ENCODE measurements at regions not wholly inside any gene's neighbourhood (a gene's known extent, or its start where the extent isn't known, plus 50 kb on each side); places are given as distances from the start of the nearest gene placed in this dataset.

DNA sequence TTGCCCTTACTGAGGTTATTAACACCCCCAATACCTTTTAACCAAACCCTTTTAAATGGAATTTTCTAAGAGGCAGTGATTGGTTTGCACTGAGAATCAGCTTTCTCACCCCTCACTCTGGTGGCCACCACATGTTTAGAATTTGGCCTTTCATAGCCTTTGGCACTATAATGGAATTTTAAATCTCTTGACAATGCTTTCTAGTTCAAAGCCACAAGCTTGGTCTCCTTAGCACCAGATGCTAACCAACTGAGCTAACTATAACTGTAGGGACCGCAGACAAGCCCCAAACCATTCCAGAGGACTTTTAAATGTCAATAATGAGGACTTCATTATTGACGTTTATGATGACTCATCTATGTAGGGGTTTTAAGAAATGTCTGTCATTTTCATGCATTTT is 238.7 kb upstream of the SNX7 start:
- DNase-seq (ENCODE audit: low read depth in 3 of 3) = no peak

DNA sequence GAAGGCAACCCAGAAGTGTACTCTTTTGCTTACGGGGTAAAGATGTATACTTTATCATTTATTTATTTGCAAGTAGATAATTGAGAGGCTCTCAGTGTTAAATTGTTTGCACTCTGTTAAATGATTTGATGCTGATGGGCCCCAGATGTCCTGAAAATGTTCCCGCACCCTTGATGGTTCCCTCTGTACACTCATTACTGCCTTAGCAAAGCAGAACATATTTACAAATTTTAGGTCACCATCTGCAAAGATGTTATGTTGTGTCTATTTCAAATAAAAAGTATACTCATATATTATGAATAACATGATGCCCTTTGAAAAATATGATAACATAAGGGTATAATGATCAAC is 240.5 kb upstream of the SNX7 start:
- DNase-seq (ENCODE audit: low read depth in 3 of 3) = no peak

DNA sequence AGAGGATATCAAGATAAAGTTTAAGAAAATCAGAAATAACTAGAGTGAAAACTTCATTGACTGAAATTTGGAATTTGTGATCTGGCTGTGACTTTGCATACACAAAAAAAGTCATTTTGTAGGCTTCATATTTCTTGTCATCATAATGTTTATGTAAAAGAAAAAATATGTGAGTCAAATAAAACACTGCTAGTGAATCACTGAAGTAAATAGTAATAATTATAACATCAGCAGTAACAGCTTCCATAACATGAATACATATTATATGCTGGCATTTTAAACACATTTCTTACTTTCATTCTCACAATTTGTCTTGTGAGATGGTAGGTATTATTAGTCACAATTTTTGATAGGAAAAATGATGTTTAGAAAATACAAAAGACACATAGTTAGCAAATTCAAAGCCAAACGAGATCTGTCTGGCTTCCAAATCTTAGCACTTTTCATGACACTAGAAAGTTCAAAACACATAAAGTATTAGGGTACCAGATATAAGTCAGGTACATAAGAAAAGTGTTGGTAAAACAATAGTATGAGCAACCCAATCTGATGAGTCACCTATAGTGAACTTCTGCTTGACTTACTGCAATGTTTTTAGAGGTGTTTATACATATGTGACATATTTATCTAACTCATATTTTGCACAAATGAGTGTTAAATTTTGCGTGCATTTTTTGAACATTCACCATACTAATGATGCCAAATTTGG is 241.0 kb upstream of the SNX7 start:
- no peak for DNase-seq (ENCODE audit: low read depth in 3 of 3)

DNA sequence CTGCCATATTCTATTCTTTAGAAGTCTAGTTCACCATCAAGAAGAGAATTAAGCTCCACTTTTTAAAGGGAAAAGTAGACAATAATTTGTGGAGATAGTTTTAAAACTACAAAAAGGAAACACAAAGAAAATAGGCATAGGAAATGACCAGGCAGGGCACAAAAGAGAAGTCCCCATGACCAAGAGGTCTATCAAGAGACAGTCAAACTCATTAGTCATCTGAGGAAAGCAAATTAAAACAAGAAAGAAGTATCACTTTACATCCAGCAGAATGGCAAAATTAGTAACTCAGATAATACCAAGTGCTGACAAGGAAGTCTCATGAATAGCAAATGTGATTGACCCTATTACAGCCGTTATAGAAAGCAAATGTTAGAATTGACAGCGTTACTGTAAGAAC is 243.7 kb upstream of the SNX7 start:
- no peak for DNase-seq (ENCODE audit: low read depth in 3 of 3)

DNA sequence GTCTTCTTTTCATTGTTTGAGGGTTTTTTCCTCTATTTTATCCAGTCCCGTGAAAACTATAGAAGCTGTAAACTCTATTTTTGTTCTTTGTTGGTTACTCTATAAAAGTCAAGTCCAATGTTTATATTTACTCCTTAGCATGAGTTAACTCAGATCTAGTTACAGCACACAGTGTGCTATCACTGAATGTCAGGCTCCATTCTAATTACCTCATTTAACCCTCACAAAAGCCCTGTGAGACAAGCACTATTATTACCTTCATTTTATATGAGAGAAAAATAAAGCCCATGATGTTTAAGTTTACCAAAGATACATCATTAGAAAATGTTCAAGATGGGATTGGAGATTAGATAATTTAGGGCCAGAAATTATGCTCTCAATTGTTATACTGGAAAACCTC is 251.4 kb upstream of the SNX7 start:
- no peak for DNase-seq (ENCODE audit: low read depth in 3 of 3)

DNA sequence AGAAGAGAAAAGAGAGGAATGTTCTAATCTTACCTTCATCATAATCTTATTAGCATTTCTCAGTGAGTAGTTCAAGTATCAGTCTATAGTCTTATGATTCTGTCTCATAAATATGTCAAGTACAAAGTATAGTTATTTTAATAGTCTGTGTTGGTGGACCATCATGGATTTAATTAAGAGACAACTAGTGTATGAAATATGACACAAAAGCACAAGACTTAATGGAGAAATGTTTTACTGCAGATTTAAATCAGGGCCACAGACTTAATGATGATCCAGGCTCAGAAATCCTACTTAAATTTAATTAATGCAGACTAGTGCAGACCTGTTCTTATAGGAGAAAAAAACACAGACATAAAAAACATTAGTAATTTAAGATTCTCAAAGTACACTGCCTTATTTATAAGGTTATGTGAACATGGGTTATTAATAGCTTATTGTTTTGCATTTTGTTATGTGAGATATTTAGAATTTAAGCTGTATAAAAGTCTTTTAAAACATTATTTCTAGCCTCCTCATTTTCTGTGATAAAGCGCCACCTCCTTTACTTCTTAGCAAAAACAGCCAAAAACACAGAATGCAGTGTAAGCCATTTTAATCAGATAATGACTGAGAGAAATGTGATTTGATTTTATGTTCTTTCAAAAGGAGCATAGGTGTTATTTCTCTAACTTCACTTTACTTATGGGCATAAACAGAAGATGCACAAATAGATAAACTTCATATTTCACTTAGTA is 255.0 kb upstream of the SNX7 start:
- no peak for DNase-seq (ENCODE audit: low read depth in 3 of 3)

DNA sequence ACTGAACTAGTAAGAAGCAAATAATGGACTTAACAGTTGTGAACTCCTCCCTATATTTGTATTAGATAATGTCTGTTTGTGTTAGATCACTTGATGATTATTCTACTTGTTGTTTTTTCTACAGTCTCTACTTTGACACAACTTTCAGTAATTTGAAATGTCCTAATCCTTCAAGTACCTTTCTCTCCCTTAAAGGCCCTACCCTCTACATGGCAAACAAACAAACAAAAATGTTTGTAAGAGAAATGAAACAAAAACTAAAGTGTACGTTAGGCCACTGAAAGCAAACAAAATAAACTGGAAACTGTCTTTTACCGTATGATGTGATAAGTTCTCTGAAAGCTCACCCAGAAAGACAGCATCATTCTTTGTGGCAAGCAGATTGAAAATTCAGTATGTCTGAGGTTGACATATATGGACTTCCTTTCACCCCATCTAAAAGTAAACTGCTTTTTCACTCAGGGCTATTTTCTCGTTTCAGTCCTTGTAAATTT is 255.9 kb upstream of the SNX7 start:
- DNase-seq (ENCODE audit: low read depth in 3 of 3) = no peak

DNA sequence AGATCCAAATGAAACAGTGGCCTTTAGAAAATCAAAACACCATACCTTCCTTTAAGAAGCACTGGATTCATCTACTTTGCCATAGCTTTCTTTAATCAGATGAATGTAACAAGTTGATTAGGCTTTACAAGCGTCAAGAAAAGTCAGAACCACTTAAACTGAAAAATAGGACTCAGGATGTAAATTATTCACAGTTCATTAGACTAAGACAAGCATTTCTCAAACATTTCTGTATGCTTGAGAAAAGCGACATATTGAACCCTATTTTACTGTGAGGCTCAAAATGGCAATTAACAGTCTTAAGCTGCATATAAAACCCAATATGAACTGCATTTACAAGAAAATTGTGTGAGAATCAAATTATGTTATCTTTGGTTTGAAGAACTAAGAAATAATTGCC is 256.7 kb upstream of the SNX7 start:
- no peak for DNase-seq (ENCODE audit: low read depth in 3 of 3)

DNA sequence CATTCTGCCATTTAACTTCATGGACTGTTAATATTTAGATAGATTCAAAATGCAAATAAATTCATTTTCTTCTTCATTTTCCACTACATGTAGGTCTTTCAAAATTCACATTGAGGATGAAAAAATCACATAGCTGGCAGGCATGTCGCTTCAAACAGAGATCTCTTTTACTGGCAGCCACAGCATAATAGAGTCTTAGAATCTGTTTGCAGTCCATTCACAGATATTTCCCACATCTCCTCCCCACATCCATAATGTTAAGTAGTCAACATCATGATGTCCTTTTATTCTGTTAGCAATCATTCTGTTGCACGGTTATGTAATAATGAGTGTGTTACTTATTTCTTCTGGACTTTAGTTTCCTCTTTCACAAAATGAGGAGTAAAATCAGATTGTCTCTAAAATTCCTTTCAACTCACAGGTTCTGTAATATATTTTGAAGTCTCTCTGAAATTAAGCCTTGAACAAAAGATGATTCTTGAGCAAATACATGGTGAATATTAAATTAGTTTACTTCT is 257.5 kb upstream of the SNX7 start:
- no peak for DNase-seq (ENCODE audit: low read depth in 3 of 3)

DNA sequence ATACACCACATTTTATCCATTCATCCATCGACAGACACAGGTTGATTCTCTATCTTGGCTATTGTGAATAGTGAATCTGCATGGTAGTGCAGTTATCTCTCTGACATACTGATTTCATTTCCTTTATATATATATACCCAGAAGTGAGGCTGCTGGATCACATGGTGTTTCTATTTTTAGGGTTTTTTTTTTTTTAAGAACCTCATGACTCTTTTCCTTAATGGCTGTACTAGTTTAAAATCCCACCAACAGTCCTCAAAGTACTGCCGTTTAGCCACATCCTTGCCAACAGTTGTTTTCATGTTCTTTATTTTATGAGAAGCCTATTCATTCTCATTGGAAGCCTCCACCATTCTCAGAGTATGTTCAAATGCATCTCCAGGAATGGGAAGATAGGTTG is 258.7 kb upstream of the SNX7 start:
- no peak for DNase-seq (ENCODE audit: low read depth in 3 of 3)

DNA sequence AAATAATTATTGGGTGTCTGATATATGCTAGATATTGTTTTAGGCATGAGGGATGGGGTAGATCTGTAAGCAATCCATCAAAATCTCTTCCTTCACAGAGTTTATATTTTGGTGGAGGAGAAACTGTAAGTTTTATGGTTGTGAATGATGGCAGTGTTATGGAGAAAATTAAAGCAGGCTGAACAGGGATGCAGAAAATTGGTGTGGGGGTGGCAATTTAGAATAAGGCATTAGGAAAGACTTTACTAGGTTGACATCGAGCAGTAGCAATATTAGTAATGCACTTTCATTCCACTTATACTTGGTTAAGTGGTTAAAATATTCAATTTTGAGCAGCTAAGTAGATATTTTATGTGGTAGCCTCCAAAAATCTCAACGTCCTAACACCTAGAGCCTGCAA is 261.1 kb upstream of the SNX7 start:
- DNase-seq (ENCODE audit: low read depth in 3 of 3) = no peak

DNA sequence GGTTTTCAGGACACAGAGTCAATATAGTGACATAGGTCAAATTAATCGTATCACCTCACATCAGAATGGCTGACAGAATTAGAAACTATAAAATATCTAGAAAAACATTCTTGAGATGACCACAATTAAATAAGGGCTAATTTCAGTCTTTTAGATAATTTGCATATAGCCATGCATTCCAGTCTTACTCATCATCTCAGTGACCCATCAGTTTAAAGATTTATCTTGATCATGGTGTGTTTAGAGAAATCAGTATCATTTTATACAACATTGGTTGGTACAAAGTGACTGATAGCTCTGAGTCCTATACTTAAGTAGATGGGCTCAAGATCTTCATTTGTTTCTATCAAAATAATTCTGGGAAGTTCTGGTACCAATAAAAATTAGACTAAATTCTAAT is 262.3 kb upstream of the SNX7 start:
- DNase-seq (ENCODE audit: low read depth in 3 of 3) = no peak

DNA sequence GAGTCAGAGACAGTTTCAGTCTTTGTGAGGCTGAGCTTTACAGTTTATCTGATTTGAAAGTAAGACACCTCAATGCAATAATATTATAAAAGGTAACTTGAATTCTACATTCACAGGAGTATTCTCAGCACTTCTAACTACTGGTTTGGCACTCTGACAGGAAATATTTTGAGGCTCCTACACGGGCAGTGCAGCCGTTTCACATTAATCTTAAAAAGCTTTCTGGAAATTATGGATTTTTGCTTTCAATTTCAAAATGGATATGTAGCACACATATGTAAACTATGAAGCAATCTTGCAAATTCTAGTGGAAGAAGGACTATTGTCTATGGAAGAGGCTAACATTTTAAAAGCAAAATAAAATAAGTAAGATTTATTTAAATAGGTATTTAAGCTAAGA is 262.9 kb upstream of the SNX7 start:
- no peak for DNase-seq (ENCODE audit: low read depth in 3 of 3)

DNA sequence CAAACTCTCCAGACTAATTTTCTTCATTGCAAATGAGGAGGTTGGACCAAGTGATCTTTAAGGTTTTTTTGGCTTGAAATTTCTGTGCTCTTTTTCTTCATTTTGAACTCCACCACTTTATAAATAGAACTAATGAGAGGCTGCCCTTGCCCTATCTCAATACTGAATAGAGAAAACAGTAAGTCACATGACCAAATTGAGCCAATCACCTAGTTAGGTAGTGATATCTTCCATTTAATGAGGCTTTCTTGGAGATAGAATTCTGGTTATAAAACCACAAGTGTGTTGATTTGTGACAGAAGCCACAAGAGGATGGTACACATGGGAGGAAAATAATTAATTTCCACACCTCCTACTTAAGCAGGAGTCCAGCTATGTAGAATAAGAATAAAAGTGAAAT is 263.4 kb upstream of the SNX7 start:
- no peak for DNase-seq (ENCODE audit: low read depth in 3 of 3)

DNA sequence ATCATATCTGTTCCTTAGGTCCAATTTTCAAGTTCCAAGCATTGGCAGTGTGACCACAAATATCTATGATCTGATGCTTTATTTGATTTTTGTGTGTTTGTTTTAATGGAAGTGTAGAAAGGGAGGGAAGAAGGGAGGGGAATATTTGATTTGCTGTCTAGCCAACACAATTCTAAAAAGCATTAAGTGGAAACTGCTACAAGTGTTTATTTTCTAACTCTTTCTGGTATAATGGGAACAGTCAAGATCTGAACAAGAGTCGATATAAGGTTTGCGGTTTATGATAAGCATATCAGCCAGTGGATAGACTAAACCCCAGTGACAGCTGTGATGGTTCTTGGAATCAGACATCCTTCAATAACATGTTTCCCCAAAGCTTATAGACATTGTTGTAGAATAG is 267.8 kb upstream of the SNX7 start:
- no peak for DNase-seq (ENCODE audit: low read depth in 3 of 3)

DNA sequence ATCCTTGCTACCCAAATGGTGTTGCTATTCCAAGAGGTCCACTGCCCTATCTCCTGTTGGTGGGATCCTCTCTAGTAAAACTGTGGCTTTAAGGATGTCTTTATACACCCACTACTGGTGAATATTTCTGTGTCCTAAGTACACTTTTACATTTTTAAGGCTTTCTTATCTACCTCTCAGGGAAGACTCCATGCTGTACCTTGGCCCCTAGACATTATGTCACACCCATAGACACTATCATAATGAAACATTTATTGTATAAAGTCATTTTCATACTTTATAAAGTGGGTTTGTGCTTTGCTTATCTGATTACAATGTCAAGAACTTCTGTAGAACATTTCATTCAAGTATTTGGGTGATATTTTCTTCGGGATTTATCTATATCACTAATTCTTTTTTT is 270.3 kb upstream of the SNX7 start:
- no peak for DNase-seq (ENCODE audit: low read depth in 3 of 3)

DNA sequence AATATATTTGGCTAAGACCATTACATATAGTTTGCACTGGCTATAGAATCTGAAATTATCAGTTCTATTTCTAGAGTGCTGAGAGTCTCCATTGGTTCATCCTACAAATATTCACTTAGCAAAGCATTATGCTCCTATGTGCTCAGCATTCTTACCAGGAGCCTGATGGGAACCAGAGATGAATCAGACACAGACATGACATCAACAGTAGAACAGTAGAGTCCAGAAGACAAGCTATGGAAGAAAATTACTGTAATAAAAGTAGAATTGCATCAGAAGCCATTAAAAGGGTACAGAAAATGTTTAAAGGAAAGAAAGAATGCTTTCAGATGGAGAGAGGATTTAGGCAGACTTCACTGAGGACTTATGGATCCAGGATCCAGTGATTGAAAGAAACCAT is 271.7 kb upstream of the SNX7 start:
- DNase-seq (ENCODE audit: low read depth in 3 of 3) = no peak

DNA sequence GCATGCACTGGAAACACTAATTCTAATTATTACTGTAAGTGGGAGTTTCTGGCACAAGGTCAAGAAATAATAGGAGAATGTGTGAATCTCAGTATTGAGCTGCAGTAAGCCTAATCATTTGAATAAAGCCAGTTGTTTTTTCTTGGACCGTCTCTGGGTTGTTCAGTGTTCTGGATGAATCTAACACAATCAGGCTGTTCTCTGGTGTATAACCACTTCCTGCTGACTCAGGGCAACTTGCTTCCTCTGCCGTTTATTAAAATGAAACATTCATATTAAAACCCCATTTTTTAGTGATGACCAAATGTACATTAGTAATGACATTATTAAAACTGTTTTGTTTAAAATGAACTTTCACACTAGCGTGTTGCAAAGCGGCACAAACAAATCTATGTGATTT is 273.1 kb upstream of the SNX7 start:
- DNase-seq (ENCODE audit: low read depth in 3 of 3) = no peak

DNA sequence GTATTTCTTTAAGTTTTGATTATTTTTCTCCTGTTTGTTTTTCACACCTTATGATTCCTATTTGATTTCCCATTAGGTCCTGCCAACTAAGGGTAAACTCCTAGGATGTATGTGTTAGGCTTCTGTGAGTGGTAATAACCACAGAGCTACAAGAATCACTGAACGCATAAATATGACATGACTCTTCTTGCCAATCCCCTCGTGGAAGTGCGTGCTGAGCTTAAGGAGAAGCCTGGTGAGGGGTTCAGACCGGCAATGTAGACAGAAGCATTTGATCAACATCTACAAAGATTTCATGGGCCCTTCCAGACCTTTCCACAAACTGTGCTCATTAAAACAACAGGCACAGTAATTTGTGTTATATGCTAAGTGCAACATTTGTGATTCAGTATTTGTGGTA is 273.8 kb upstream of the SNX7 start:
- no peak for DNase-seq (ENCODE audit: low read depth in 3 of 3)

DNA sequence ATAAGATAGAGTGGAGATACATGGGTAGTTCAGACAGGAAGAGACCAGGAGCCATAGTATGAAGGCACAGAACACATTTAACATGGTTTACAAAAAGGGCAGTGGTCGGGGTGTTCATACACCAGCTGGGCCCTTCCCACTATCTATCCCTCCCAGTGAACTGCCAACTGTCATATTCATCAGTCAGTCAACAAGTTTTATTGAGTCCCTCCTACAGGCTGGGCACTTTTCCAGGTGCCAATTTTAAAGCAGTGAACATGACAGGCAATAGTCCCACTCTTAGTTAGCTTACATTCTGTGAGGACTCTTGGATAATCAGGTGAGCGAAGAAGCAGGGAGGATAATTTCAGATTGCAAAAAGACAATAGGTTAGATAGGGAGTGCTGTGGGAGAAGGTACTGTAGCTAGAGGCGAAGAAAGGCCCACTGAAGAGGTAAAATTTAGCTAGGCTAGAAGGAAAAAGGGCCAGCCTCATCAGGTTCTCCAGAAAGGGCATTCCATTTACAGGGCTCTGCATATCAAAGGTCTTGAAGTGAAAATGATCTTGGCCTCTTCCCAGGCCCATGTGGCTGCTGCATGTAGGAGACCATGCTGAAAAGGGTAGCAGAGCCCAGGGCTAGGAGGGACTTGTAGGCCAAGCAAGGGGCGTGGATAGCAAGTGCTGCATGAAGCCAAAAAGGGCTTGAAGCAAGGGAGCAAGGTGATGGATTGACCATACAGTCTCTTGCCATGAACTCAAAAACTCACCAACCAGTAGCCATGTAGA is 274.7 kb upstream of the SNX7 start:
- DNase-seq (ENCODE audit: low read depth in 3 of 3) = no peak

DNA sequence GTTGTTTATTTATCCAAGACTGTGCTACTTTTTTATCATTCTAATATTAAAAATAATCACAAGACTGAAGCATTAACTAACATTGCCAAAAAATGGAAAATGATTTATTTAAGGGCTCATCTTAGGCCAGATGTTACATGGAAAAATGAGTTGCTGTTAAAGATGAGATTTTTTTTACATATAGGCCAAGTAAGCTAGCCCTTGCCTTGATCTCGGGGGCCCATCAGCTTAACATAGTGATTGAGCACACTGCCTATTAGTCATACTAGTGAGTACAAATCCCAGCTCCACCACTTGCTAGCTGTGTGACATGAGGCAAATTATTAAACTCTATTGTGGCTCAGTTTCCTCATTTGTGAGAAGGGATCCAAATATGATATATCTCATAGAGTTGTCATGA is 275.9 kb upstream of the SNX7 start:
- DNase-seq (ENCODE audit: low read depth in 3 of 3) = no peak

DNA sequence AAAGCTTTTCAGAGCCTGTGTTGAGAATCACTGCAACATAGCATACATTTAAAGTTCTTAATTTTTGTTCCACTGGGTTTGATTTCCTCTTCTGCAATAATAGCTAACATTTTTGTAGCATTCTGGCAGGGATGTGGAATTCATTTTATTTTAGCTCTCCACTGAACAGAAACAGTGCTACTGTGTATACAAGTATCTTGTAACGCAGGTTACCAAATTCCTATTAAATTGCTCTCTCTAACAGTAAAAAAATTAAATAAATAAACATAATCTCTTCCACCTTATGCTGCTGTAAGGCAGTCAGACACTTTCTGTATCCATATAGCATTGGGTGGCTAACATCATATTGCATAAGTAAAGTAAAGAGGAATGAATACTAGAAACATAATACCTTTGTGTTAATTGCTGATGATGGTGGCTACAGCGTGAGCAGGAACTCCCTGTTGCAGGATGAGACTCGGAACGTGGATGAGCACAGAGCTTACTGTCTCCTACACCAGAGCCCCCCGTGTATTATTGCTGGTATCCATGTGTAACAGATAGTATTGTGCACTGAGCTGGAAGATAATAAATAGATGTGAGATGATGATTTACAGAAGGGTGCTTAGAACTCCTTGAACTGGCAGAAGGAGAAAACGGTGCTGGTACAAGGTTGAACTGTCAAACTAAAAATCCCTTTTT is 276.9 kb upstream of the SNX7 start:
- DNase-seq (ENCODE audit: low read depth in 3 of 3) = no peak

Measured in stimulated activated CD4-positive, alpha-beta T cell treated with anti-CD3 and anti-CD28 coated beads, TNF-alpha, amount 100 ng/mL, for 4 hours (primary cell).